H9 (cell line): ENCODE measurements at regions not wholly inside any gene's neighbourhood (a gene's known extent, or its start where the extent isn't known, plus 50 kb on each side); places are given as distances from the start of the nearest gene placed in this dataset.

Experiments used
- DNase-seq: peaks from one replicate; pipeline ENCODE4 v3.0.0-alpha.2; 2017
- H2AFZ ChIP-seq: one replicate; pipeline ENCODE4 v1.6.1; 2013; ENCODE audit warnings: mild to moderate bottlenecking, low read length, control low read depth, moderate library complexity
- H2AK5ac ChIP-seq: 2 replicates; pipeline ENCODE4 v1.6.1; 2013; ENCODE audit warnings: low read length, control low read depth, mixed read lengths; ENCODE audit not compliant: insufficient read length
- H2BK120ac ChIP-seq: one replicate; pipeline ENCODE4 v1.6.1; 2013; ENCODE audit warnings: low read depth, mild to moderate bottlenecking, low read length, control low read depth, inconsistent platforms; ENCODE audit not compliant: poor library complexity, severe bottlenecking
- H2BK12ac ChIP-seq: 2 replicates; pipeline ENCODE4 v1.6.1; 2013; ENCODE audit warnings: low read length, control low read depth, mixed read lengths, low read depth; ENCODE audit not compliant: insufficient read length
- H2BK15ac ChIP-seq: 2 replicates; pipeline ENCODE4 v1.6.1; 2013; ENCODE audit warnings: low read depth, low read length, control low read depth
- H2BK20ac ChIP-seq: one replicate; pipeline ENCODE4 v1.6.1; 2013; ENCODE audit warnings: low read depth, mild to moderate bottlenecking, low read length, control low read depth, inconsistent platforms; ENCODE audit not compliant: poor library complexity, severe bottlenecking
- H2BK5ac ChIP-seq: 2 replicates; pipeline ENCODE4 v1.6.1; 2013; ENCODE audit warnings: low read length, control low read depth, mixed read lengths; ENCODE audit not compliant: insufficient read length
- H3K14ac ChIP-seq: 2 replicates; pipeline ENCODE4 v1.6.1; 2013; ENCODE audit warnings: low read length, control low read depth; ENCODE audit not compliant: insufficient read depth
- H3K18ac ChIP-seq: 2 replicates; pipeline ENCODE4 v1.6.1; 2013; ENCODE audit warnings: low read depth, mild to moderate bottlenecking, mixed read lengths, low read length, control low read depth; ENCODE audit not compliant: insufficient read length
- H3K23ac ChIP-seq: 2 replicates; pipeline ENCODE4 v1.6.1; 2013; ENCODE audit warnings: low read length, control low read depth, mixed read lengths, low read depth; ENCODE audit not compliant: insufficient read length
- H3K23me2 ChIP-seq: 2 replicates; pipeline ENCODE4 v1.6.1; 2013; ENCODE audit warnings: low read depth, mild to moderate bottlenecking, mixed read lengths, low read length, control low read depth; ENCODE audit not compliant: insufficient read length, poor library complexity, severe bottlenecking
- H3K27ac ChIP-seq: 2 replicates; pipeline ENCODE4 v1.5.1; 2013; ENCODE audit warnings: low read length, control low read depth, mixed read lengths, low read depth; ENCODE audit not compliant: insufficient read length
- H3K27me3 ChIP-seq: 2 replicates; pipeline ENCODE4 v1.6.1; 2013; ENCODE audit warnings: low read length, control low read depth, inconsistent platforms; ENCODE audit not compliant: insufficient read depth
- H3K4ac ChIP-seq: 2 replicates; pipeline ENCODE4 v1.6.1; 2013; ENCODE audit warnings: low read depth, mild to moderate bottlenecking, control low read depth, inconsistent platforms, low read length, moderate library complexity
- H3K4me1 ChIP-seq: 2 replicates; pipeline ENCODE4 v1.6.1; 2013; ENCODE audit warnings: low read length, control low read depth, inconsistent platforms; ENCODE audit not compliant: insufficient read depth
- H3K4me2 ChIP-seq: 2 replicates; pipeline ENCODE4 v1.6.1; 2013; ENCODE audit warnings: low read length, control low read depth, mixed read lengths; ENCODE audit not compliant: insufficient read length, insufficient read depth
- H3K56ac ChIP-seq: 2 replicates; pipeline ENCODE4 v1.6.1; 2013; ENCODE audit warnings: low read depth, mild to moderate bottlenecking, mixed read lengths, low read length, control low read depth; ENCODE audit not compliant: insufficient read length
- H3K79me1 ChIP-seq: 2 replicates; pipeline ENCODE4 v1.6.1; 2013; ENCODE audit warnings: low read depth, mild to moderate bottlenecking, moderate library complexity, low read length, control low read depth, inconsistent platforms; ENCODE audit not compliant: insufficient read depth, poor library complexity, severe bottlenecking
- H3K79me2 ChIP-seq: 2 replicates; pipeline ENCODE4 v1.6.1; 2013; ENCODE audit warnings: low read length, control low read depth, inconsistent platforms; ENCODE audit not compliant: insufficient read depth
- H3K9ac ChIP-seq: 2 replicates; pipeline ENCODE4 v1.6.1; 2013; ENCODE audit warnings: low read length, control low read depth, mixed read lengths; ENCODE audit not compliant: insufficient read length; ENCODE audit errors: extremely low read depth
- H3K9me3 ChIP-seq: one replicate; pipeline ENCODE4 v1.6.1; 2013; ENCODE audit warnings: low read depth, low read length, inconsistent platforms; ENCODE audit not compliant: control insufficient read depth
- H3T11ph ChIP-seq: one replicate; pipeline ENCODE4 v1.6.1; 2013; ENCODE audit warnings: mild to moderate bottlenecking, low read length, control low read depth, inconsistent platforms
- H4K20me1 ChIP-seq: one replicate; pipeline ENCODE4 v1.6.1; 2013; ENCODE audit not compliant: control insufficient read depth, insufficient read length, insufficient read depth
- H4K5ac ChIP-seq: 2 replicates; pipeline ENCODE4 v1.6.1; 2013; ENCODE audit warnings: low read depth, mild to moderate bottlenecking, mixed read lengths, low read length, control low read depth; ENCODE audit not compliant: insufficient read length
- H4K8ac ChIP-seq: replicated peaks from 2 replicates; pipeline ENCODE4 v1.6.1; 2013; ENCODE audit warnings: low read length, control low read depth, mixed read lengths, low read depth; ENCODE audit not compliant: insufficient read length
- H4K91ac ChIP-seq: 2 replicates; pipeline ENCODE4 v1.6.1; 2013; ENCODE audit warnings: low read depth, mild to moderate bottlenecking, moderate library complexity, mixed read lengths, low read length, control low read depth; ENCODE audit not compliant: insufficient read length
- H3K27ac Mint-ChIP-seq, 3 experiments: 2 replicates in 2 of 3; 3 replicates in 1 of 3; pipeline ENCODE4 v1.8.0; 2020 to 2021; ENCODE audit warnings: mixed read lengths in 3 of 3, mild to moderate bottlenecking in 1 of 3, moderate library complexity in 1 of 3
- H3K27me3 Mint-ChIP-seq: 2 replicates; pipeline ENCODE4 v1.8.0; 2021; ENCODE audit warnings: low read depth, mild to moderate bottlenecking, moderate library complexity, mixed read lengths
- H3K36me3 Mint-ChIP-seq, 3 experiments: 2 replicates in 2 of 3; 3 replicates in 1 of 3; pipeline ENCODE4 v1.8.0; 2020 to 2021; ENCODE audit warnings: low read depth in 3 of 3, mixed read lengths in 3 of 3; ENCODE audit not compliant: insufficient read depth in 1 of 3
- H3K4me1 Mint-ChIP-seq, 2 experiments: 2 replicates each; pipeline ENCODE4 v1.8.0; 2020; ENCODE audit warnings: mixed read lengths in 2 of 2
- H3K4me3 Mint-ChIP-seq, 2 experiments: 2 replicates in 1 of 2; 3 replicates in 1 of 2; pipeline ENCODE4 v1.8.0; 2020 to 2021; ENCODE audit warnings: mild to moderate bottlenecking in 2 of 2, mixed read lengths in 2 of 2, moderate library complexity in 1 of 2
- H3K9me3 Mint-ChIP-seq, 2 experiments: 2 replicates in 1 of 2; 3 replicates in 1 of 2; pipeline ENCODE4 v1.8.0; 2020; ENCODE audit warnings: mild to moderate bottlenecking in 2 of 2, mixed read lengths in 2 of 2, moderate library complexity in 1 of 2
- CTCF ChIP-seq: fragments of 200-600 bp; sonication (generic); conservative IDR thresholded peaks from 3 replicates; pipeline ENCODE4 v1.8.0; 2021; ENCODE audit warnings: antibody characterized with exemption, mild to moderate bottlenecking
- WGBS: extraction: QIAGEN DNeasy Blood & Tissue Kit; methylation state at CpG from one replicate; pipeline ENCODE4 v1.1.7; 2013; ENCODE audit warnings: missing lambda C conversion rate, low lambda C conversion rate, mixed read lengths; ENCODE audit not compliant: insufficient read length; ENCODE audit errors: extremely low coverage; 5-methylcytosine and 5-hydroxymethylcytosine counted together

DNA sequence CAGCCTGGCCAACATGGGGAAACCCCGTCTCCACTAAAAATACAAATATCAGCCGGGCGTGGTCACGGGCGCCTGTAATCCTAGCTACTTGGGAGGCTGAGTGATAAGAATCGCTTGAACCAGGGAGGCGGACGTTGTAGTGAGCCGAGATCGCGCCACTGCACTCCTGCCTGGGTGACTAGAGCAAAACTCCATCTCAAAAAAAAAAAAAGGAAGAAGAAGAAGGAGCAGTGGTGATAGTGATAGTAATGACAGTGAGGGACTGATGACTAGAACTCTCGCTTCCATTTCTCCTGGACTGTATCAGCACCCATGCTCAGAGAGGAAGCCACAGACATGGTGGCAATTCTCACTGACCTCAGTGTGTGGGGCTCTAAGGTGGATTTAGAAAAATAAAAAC is 52.6 kb upstream of the CLINT1 start:
- Mint-ChIP-seq H3K27ac (no peak overlapping the region; a peak in 1 of 7 replicates), H3K9me3 (no peaks in the 10 kb centered on the region), H3K4me1 (peaks cover 21 to 37% of the 10 kb centered on the region in 2 experiments), H3K36me3 (no peaks in the 10 kb centered on the region), H3K4me3 (no peak overlapping the region), H3K27me3 (no peaks in the 10 kb centered on the region; the same call in none of the 2 replicates)
- Histone ChIP-seq H3K9ac (no peak overlapping the region), H4K20me1 (no peaks in the 10 kb centered on the region), H3K18ac (no peak overlapping the region), H3T11ph (no peak overlapping the region), H4K8ac (no peak overlapping the region), H2BK120ac (no peak overlapping the region), H3K23ac (no peak overlapping the region), H4K91ac (no peak overlapping the region), H3K27ac (no peak overlapping the region), H3K23me2 (no peaks in the 10 kb centered on the region), H3K27me3 (no peaks in the 10 kb centered on the region), H2BK15ac (no peak overlapping the region), H2BK20ac (no peak overlapping the region), H3K4ac (no peak overlapping the region), H3K14ac (no peak overlapping the region), H3K79me1 (no peaks in the 10 kb centered on the region), H3K56ac (no peak overlapping the region), H2BK5ac (no peak overlapping the region), H4K5ac (no peak overlapping the region), H3K79me2 (no peaks in the 10 kb centered on the region), H3K4me2 (no peak overlapping the region), H2BK12ac (no peak overlapping the region), H3K9me3 (no peaks in the 10 kb centered on the region), H3K4me1 (no peaks in the 10 kb centered on the region), H2AK5ac (no peak overlapping the region), H2AFZ (no peak overlapping the region)
- WGBS = no CpG with 5 or more reads among the region's 12 CpGs
- no peak for TF ChIP-seq CTCF
- DNase-seq = no peak
